ENCODE measurements at regions not wholly inside any gene's neighbourhood (a gene's known extent, or its start where the extent isn't known, plus 50 kb on each side); places are given as distances from the start of the nearest gene placed in this dataset.

- no peak for DNase-seq (ENCODE audit: low read depth, low spot score)
Measured at GRCh38 chr6:132244744-132245143, 156.5 kb downstream of the MOXD1 start.

- peak; percentile 34 for DNase-seq (ENCODE audit: low read depth, low spot score)
Measured at GRCh38 chr6:132236744-132237143, 164.5 kb downstream of the MOXD1 start.

- no peak for DNase-seq (ENCODE audit: low read depth, low spot score)
Measured at GRCh38 chr6:132236281-132236680, 165.0 kb downstream of the MOXD1 start.

GRCh38 chr6:132235596-132236280, 165.5 kb downstream of the MOXD1 start:
- DNase-seq (ENCODE audit: low read depth, low spot score), result no peak

GRCh38 chr6:132234356-132234755, 166.9 kb downstream of the MOXD1 start:
- no peak for DNase-seq (ENCODE audit: low read depth, low spot score)

- no peak for DNase-seq (ENCODE audit: low read depth, low spot score)
Measured at GRCh38 chr6:132231121-132231884, 170.0 kb downstream of the MOXD1 start.

- no peak for DNase-seq (ENCODE audit: low read depth, low spot score)
Measured at GRCh38 chr6:132228894-132229293, 172.4 kb downstream of the MOXD1 start.

GRCh38 chr6:132227904-132228303, 173.4 kb downstream of the MOXD1 start:
- DNase-seq (ENCODE audit: low read depth, low spot score), result no peak

GRCh38 chr6:132224943-132225342, 176.3 kb downstream of the MOXD1 start:
- no peak for DNase-seq (ENCODE audit: low read depth, low spot score)

GRCh38 chr6:132220800-132221199, 180.5 kb downstream of the MOXD1 start:
- DNase-seq (ENCODE audit: low read depth, low spot score), result no peak

GRCh38 chr6:132219901-132220300, 181.4 kb downstream of the MOXD1 start:
- DNase-seq (ENCODE audit: low read depth, low spot score), result no peak

GRCh38 chr6:132218059-132218696, 183.1 kb downstream of the MOXD1 start:
- no peak for DNase-seq (ENCODE audit: low read depth, low spot score)

GRCh38 chr6:132215805-132216204, 185.5 kb downstream of the MOXD1 start:
- no peak for DNase-seq (ENCODE audit: low read depth, low spot score)

- DNase-seq (ENCODE audit: low read depth, low spot score), result no peak
Measured at GRCh38 chr6:132214716-132215115, 186.6 kb downstream of the MOXD1 start.

GRCh38 chr6:132213732-132214131, 187.5 kb downstream of the MOXD1 start:
- no peak for DNase-seq (ENCODE audit: low read depth, low spot score)

GRCh38 chr6:132213191-132213590, 188.1 kb downstream of the MOXD1 start:
- DNase-seq (ENCODE audit: low read depth, low spot score), result no peak

- DNase-seq (ENCODE audit: low read depth, low spot score), result no peak
Measured at GRCh38 chr6:132210886-132211563, 190.2 kb downstream of the MOXD1 start.

- DNase-seq (ENCODE audit: low read depth, low spot score), result peak; percentile 49
Measured at GRCh38 chr6:132209351-132209750, 191.9 kb downstream of the MOXD1 start.

GRCh38 chr6:132207991-132208390, 193.3 kb downstream of the MOXD1 start:
- DNase-seq (ENCODE audit: low read depth, low spot score), result no peak

GRCh38 chr6:132205946-132206345, 195.3 kb downstream of the MOXD1 start:
- DNase-seq (ENCODE audit: low read depth, low spot score), result no peak

- no peak for DNase-seq (ENCODE audit: low read depth, low spot score)
Measured at GRCh38 chr6:132204591-132204990, 196.7 kb downstream of the MOXD1 start.

- no peak for DNase-seq (ENCODE audit: low read depth, low spot score)
Measured at GRCh38 chr6:132202574-132202973, 198.7 kb downstream of the MOXD1 start.

Measured in ELF-1 (cell line).